ENCODE measurements at regions not wholly inside any gene's neighbourhood (a gene's known extent, or its start where the extent isn't known, plus 50 kb on each side); places are given as distances from the start of the nearest gene placed in this dataset.

DNA sequence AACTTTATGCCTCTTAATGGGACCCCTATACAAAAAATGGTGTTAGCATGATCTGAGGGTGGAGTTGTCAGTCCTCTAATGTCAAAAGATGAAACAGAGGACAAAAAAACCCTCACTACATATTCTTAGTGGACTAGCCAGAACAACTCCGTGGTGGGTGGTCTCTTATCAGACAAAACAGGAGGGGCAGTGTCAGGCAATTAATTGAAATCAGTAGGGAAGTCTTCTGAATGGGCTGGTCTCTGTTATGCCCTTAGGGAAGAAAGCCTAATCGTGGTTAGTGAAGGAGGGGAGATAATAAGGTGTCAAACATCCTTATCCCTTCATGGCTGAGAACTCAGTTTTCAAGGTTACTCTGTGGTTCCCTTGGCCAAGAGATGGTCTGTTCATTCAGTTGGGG, 909.4 kb downstream of the GRID1 start:
- Mint-ChIP-seq H3K4me1 (no peaks in the 10 kb centered on the region), H3K4me3 (no peak overlapping the region), H3K36me3 (ENCODE audit: low read depth) (peaks cover 6% of the 10 kb centered on the region), H3K9me3 (peaks cover 90% of the 10 kb centered on the region), H3K27ac (no peak overlapping the region), H3K27me3 (ENCODE audit: insufficient read depth, low read depth, poor library complexity) (peaks cover 1% of the 10 kb centered on the region)
- H3F3A ChIP-seq (replicated peaks; ENCODE audit: low read depth), result no peaks in the 10 kb centered on the region
- H3K4me1 ChIP-seq (ENCODE audit: insufficient read depth), result no peaks in the 10 kb centered on the region
- no peaks in the 10 kb centered on the region for H3K9me2 ChIP-seq (ENCODE audit: insufficient read depth)
- DNase-seq (ENCODE audit: low spot score) (no peak), ATAC-seq (no peak)
- no peaks in the 10 kb centered on the region for H3K27me3 ChIP-seq (ENCODE audit: insufficient read depth)
- TF ChIP-seq, protein P1, sequence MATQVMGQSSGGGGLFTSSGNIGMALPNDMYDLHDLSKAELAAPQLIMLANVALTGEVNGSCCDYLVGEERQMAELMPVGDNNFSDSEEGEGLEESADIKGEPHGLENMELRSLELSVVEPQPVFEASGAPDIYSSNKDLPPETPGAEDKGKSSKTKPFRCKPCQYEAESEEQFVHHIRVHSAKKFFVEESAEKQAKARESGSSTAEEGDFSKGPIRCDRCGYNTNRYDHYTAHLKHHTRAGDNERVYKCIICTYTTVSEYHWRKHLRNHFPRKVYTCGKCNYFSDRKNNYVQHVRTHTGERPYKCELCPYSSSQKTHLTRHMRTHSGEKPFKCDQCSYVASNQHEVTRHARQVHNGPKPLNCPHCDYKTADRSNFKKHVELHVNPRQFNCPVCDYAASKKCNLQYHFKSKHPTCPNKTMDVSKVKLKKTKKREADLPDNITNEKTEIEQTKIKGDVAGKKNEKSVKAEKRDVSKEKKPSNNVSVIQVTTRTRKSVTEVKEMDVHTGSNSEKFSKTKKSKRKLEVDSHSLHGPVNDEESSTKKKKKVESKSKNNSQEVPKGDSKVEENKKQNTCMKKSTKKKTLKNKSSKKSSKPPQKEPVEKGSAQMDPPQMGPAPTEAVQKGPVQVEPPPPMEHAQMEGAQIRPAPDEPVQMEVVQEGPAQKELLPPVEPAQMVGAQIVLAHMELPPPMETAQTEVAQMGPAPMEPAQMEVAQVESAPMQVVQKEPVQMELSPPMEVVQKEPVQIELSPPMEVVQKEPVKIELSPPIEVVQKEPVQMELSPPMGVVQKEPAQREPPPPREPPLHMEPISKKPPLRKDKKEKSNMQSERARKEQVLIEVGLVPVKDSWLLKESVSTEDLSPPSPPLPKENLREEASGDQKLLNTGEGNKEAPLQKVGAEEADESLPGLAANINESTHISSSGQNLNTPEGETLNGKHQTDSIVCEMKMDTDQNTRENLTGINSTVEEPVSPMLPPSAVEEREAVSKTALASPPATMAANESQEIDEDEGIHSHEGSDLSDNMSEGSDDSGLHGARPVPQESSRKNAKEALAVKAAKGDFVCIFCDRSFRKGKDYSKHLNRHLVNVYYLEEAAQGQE (IDR thresholded peaks at IDR 0.05; ENCODE audit: unreplicated experiment), result no peak
- no peak for TF ChIP-seq POLR2AphosphoS5 (IDR thresholded peaks at IDR 0.05; ENCODE audit: low read depth)
- no peak for TF ChIP-seq EZH2phosphoT487 (IDR thresholded peaks at IDR 0.05; ENCODE audit: unreplicated experiment)
- TF ChIP-seq ZNF331 (CRISPR knock-in tag; IDR thresholded peaks at IDR 0.05; ENCODE audit: low read depth), result no peak
- no peak for TF ChIP-seq ZNF114 (CRISPR knock-in tag; IDR thresholded peaks at IDR 0.05)
- no peak for TF ChIP-seq CREB1 (CRISPR knock-in tag; IDR thresholded peaks at IDR 0.05; ENCODE audit: low read depth)
- TF ChIP-seq NANOG (IDR thresholded peaks at IDR 0.05; ENCODE audit: borderline replicate concordance), result no peak
- no peak for TF ChIP-seq STAT1 (IDR thresholded peaks at IDR 0.05; ENCODE audit: unreplicated experiment)
- TF ChIP-seq, protein P2, sequence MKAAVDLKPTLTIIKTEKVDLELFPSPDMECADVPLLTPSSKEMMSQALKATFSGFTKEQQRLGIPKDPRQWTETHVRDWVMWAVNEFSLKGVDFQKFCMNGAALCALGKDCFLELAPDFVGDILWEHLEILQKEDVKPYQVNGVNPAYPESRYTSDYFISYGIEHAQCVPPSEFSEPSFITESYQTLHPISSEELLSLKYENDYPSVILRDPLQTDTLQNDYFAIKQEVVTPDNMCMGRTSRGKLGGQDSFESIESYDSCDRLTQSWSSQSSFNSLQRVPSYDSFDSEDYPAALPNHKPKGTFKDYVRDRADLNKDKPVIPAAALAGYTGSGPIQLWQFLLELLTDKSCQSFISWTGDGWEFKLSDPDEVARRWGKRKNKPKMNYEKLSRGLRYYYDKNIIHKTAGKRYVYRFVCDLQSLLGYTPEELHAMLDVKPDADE (IDR thresholded peaks at IDR 0.05), result no peak
- TF ChIP-seq JUNB (IDR thresholded peaks at IDR 0.05; ENCODE audit: unreplicated experiment), result no peak
- TF ChIP-seq, protein P3, sequence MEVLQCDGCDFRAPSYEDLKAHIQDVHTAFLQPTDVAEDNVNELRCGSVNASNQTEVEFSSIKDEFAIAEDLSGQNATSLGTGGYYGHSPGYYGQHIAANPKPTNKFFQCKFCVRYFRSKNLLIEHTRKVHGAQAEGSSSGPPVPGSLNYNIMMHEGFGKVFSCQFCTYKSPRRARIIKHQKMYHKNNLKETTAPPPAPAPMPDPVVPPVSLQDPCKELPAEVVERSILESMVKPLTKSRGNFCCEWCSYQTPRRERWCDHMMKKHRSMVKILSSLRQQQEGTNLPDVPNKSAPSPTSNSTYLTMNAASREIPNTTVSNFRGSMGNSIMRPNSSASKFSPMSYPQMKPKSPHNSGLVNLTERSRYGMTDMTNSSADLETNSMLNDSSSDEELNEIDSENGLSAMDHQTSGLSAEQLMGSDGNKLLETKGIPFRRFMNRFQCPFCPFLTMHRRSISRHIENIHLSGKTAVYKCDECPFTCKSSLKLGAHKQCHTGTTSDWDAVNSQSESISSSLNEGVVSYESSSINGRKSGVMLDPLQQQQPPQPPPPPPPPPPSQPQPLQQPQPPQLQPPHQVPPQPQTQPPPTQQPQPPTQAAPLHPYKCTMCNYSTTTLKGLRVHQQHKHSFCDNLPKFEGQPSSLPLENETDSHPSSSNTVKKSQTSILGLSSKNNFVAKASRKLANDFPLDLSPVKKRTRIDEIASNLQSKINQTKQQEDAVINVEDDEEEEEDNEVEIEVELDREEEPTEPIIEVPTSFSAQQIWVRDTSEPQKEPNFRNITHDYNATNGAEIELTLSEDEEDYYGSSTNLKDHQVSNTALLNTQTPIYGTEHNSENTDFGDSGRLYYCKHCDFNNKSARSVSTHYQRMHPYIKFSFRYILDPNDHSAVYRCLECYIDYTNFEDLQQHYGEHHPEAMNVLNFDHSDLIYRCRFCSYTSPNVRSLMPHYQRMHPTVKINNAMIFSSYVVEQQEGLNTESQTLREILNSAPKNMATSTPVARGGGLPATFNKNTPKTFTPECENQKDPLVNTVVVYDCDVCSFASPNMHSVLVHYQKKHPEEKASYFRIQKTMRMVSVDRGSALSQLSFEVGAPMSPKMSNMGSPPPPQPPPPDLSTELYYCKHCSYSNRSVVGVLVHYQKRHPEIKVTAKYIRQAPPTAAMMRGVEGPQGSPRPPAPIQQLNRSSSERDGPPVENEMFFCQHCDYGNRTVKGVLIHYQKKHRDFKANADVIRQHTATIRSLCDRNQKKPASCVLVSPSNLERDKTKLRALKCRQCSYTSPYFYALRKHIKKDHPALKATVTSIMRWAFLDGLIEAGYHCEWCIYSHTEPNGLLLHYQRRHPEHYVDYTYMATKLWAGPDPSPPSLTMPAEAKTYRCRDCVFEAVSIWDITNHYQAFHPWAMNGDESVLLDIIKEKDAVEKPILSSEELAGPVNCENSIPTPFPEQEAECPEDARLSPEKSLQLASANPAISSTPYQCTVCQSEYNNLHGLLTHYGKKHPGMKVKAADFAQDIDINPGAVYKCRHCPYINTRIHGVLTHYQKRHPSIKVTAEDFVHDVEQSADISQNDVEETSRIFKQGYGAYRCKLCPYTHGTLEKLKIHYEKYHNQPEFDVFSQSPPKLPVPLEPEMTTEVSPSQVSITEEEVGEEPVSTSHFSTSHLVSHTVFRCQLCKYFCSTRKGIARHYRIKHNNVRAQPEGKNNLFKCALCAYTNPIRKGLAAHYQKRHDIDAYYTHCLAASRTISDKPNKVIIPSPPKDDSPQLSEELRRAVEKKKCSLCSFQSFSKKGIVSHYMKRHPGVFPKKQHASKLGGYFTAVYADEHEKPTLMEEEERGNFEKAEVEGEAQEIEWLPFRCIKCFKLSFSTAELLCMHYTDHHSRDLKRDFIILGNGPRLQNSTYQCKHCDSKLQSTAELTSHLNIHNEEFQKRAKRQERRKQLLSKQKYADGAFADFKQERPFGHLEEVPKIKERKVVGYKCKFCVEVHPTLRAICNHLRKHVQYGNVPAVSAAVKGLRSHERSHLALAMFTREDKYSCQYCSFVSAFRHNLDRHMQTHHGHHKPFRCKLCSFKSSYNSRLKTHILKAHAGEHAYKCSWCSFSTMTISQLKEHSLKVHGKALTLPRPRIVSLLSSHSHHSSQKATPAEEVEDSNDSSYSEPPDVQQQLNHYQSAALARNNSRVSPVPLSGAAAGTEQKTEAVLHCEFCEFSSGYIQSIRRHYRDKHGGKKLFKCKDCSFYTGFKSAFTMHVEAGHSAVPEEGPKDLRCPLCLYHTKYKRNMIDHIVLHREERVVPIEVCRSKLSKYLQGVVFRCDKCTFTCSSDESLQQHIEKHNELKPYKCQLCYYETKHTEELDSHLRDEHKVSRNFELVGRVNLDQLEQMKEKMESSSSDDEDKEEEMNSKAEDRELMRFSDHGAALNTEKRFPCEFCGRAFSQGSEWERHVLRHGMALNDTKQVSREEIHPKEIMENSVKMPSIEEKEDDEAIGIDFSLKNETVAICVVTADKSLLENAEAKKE (CRISPR knock-in tag; IDR thresholded peaks at IDR 0.05), result no peak
- no peak for TF ChIP-seq EZH2 (IDR thresholded peaks at IDR 0.05; ENCODE audit: low read depth, unreplicated experiment)
- H3K79me2 ChIP-seq (replicated peaks; ENCODE audit: insufficient read depth), result no peaks in the 10 kb centered on the region
- no peaks in the 10 kb centered on the region for H4K20me1 ChIP-seq (replicated peaks; ENCODE audit: insufficient read depth)
- H3K4me3 ChIP-seq, result no peak overlapping the region
- no peak overlapping the region for H3K27ac ChIP-seq (ENCODE audit: low read depth)
- no peaks in the 10 kb centered on the region for H3K36me3 ChIP-seq (ENCODE audit: insufficient read depth)
- H3K4me2 ChIP-seq, result no peak overlapping the region
- no peak overlapping the region for H2AFZ ChIP-seq

All from GM23338 (cell line).